ENCODE measurements at regions not wholly inside any gene's neighbourhood (a gene's known extent, or its start where the extent isn't known, plus 50 kb on each side); places are given as distances from the start of the nearest gene placed in this dataset.

- no peak for TF ChIP-seq EZH2 (IDR thresholded peaks at IDR 0.05; ENCODE audit: low read length, unreplicated experiment)
- TF ChIP-seq, protein P1, sequence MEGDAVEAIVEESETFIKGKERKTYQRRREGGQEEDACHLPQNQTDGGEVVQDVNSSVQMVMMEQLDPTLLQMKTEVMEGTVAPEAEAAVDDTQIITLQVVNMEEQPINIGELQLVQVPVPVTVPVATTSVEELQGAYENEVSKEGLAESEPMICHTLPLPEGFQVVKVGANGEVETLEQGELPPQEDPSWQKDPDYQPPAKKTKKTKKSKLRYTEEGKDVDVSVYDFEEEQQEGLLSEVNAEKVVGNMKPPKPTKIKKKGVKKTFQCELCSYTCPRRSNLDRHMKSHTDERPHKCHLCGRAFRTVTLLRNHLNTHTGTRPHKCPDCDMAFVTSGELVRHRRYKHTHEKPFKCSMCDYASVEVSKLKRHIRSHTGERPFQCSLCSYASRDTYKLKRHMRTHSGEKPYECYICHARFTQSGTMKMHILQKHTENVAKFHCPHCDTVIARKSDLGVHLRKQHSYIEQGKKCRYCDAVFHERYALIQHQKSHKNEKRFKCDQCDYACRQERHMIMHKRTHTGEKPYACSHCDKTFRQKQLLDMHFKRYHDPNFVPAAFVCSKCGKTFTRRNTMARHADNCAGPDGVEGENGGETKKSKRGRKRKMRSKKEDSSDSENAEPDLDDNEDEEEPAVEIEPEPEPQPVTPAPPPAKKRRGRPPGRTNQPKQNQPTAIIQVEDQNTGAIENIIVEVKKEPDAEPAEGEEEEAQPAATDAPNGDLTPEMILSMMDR (conservative IDR thresholded peaks at IDR 0.05; ENCODE audit: low read depth, low read length), result no peak
- TF ChIP-seq EZH2phosphoT487 (IDR thresholded peaks at IDR 0.05; ENCODE audit: borderline replicate concordance, low read length), result no peak
Observed at GRCh38 chr16:76676356-76676755, 399.2 kb downstream of the CNTNAP4 start.
